Fibroblast of the conjunctiva (primary cell): ENCODE measurements at regions not wholly inside any gene's neighbourhood (a gene's known extent, or its start where the extent isn't known, plus 50 kb on each side); places are given as distances from the start of the nearest gene placed in this dataset.
"Not testable (repeated sequence)": the region's sequence is repeated elsewhere in the genome, so short reads cannot be mapped to it uniquely, and the experiment has no call there.

ENCODE experiments used
- DNase-seq: peaks from one replicate; pipeline ENCODE4 v3.0.0-alpha.2; 2010; ENCODE audit warnings: low read depth

DNA sequence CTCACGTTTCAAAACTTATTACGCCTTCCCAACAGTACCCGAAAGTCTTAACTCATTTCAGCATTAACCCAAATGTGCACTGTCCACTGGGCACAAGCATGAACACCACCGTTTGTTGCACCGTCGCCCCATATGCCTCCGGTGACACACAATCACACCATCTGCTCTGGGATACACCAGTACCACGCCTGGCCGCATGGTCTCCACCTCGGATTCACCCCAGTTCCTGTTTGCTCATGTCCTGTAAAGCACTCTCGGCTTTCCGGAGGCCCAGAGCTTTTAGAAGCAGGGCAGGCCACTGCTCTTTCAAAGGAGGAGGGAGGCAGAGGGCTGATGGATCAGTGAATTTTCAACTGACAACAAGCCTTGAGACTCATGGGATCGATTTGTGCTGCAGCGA is 1570.0 kb upstream of the DEFB115 start:
- no peak for DNase-seq

DNA sequence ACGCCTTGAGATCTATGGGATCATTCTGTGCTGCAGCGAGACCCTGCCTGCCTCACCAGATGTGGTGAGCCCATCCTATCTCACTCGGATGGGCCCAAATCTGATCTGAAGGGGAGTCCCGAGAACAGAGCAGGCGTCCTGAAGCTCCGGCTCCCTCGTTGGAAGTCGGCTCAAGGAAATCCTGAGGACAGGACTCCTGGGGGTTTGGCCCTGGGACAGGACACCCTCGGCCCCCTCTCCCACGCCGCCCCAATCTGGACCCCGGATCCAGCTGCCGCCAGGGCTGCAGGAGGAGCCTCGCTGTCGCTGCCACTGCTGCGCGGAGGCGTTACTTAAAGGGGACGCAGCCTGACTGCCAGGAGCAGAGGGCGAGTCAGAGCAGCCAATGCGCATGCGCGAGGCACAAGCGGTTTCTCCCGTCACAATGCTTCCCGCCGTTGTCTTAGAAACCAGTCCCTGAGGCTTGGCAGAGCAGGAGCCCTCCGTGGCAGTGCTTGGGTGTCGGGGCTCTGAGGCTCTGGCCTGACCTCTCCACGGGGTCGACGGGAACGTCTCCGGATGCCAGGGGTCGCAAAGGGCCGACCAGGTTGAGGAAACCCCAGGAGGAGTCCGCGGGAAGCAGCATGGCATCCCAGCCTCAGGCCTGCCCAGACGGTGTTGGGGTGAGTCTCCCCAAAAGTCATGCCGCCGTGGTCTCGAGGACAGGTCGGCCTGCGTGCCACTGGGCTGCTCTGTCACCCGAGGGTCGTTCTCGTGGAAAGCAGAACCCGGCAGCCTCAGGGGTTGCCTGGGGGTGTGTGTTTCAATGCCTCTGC is 1567.8 kb upstream of the DEFB115 start:
- no peak for DNase-seq

DNA sequence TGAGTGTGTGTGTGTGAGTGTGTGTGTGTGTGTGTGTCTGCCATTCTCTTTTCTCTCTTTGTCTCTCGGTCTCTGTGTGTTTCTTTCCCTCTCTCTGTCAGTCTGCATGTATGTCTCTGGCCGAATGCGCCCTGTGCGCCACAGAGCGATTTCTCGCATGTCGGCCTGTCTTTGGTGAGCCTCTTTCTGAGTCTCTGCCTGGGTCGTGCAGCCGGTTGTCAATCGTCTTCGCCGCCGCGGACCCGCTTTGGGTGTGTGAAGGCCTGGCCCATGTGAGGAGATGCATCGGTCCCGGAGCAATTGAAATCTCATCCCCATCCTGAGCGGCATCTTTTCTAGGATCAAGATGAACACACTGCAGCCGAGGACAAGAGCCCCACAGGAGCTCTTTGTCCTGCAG is 1567.2 kb upstream of the DEFB115 start:
- DNase-seq, result no peak

DNA sequence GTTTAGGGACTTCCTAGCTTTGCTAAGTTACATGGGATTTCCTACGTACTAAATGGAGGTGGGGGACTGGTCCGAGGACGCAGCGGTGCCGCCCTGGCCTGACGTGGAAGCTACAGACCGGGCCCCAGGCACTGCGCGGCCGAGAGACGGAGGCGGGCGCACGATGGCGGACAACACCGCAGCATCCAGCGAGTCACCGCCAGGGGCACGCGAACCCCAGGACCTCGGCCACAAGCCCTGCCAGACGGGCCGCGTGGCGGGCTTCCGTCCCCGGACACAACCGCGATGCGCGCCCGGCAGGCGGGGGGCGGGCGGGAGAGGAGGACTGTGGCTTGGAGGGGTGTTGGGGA is 1516.9 kb upstream of the DEFB115 start:
- no peak for DNase-seq

DNA sequence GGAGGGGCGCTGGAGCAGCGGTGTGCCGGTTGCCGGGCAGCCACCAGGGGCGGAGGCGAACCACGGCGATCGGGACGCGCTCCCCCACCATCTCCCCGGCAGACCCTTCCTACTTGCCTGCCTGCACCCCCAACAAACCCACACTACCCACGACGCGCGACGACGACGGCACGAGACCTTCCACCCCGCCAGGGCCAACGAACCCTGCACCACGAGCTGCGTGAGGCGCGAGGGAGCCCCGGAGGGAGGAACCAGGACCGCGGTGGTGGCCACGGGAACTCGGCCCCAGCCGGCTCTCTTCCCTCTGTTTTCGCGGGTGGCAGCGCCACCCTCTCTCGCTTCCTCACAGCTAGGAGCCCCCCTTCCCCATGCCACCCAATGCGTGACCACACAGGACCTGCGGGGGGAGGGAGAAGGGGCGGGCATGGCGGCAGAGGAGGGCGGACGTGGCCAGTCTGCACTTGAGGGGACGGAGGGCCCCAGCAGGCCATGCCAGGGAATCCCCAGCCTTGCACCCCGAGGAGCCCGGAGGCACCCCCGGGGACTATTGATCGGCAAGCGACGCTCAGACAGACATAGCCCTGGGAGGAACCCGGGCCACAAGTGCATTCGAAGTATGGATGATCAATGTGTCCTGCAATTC is 1516.4 kb upstream of the DEFB115 start:
- no peak for DNase-seq

DNA sequence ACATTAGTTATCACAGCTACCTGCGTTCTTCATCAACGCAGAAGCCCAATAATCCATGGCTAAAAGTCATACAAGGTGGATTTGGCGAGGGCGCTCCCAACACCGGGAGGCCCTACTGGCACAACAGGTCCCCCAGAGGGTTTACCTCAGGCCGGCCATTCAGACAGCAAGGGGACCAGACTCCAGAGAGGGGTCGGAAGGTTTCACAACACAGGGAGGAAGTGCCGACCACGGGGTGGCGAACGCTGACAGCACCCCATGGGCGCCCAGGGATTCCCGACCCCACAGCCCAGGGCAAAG is 1515.9 kb upstream of the DEFB115 start:
- DNase-seq, result no peak

DNA sequence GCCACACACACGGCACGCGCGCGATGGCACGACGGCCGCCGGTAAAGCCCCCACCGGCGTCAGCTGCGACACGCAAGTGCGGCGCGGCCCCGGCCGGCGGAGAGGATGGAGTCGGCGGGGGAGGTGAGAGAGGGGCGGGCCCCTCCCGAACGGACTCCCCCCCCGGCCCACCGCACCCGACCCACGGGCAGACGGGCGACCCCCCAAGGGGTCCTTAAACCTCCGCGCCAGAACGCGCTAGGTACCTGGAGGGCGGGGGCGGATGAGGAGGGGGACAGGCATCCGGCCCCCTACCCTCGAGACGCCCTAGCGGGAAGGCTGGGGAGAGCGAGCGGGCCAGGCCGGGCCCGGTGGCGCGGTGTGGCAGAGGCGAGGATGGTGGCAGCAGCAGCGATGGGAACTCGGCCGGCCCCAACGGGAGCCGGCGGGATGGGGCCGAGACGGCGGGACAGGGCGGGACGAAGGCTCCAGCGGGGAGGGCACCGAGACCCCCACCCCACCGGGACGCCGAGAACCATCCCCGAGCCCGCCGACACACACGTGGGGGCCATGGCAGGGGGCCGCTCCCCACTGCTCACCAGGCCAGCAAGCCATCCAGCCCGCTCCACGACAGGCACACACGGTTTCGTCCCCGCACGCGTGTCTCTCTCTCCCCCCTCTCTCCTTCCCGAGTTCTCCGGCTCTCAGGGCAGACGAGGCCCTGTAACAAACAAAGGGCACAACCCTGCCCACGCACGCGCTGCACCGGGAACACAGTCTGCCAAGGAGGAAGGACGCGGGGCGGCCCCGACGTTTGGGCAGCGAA is 1515.4 kb upstream of the DEFB115 start:
- DNase-seq, result no peak

DNA sequence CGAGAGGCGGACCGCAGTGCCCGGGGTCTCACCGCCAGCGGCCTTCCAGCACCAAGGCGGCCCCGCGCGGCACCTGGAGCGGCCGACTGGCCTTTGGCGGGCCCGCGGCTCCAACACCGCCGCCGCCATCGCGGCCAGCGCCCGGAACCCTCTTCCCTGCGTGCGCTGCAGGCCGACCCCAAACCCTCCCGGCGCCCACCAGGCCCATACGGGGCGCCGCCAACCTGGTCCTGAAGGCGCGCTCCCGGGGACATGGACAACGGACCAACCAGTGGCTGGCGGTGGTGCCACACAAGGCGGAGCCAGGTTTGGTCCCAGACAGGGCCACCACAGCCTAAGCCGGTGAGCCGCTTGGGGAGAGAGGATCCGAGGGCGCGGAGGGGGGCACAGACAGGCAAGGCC is 1514.8 kb upstream of the DEFB115 start:
- DNase-seq, result no peak

DNA sequence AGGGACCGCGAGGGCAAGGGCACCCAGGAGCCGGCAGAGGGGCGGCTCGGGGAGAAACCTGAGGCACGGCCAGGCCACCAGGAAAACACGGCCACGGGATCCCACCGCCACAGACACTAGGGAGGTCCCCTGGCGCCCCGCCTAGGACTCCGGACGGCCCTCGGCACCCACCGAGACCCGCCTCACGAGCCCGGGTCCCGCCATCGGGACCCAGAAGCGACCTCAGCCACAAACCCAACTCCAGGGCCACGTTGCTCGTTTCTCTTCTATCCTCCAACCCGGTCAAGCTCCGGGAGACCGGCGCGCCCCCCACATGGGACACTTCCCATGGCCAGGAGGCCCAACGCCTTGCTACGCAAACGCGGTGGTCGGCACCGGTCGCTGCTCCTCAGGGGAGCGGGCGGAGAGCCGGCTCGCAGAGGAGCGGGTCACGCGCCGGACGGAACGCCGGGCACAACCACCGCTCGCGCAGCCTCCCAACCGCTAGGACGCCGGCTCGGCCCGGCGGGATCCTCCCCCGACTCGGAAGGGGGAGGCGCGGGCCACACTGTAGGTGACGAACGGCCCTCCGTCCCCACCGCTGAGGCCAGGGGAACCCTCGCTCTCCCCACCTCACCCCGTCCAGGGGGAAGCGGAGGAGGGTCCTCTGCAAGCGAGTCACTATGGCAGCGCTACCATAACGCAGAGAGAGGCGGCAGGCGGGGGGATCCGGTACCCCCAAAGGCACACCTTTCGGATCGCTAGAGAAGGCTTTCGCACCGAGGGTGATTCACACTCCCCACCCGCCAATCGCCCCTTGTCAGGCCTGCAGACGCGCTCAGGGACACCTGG is 1514.1 kb upstream of the DEFB115 start:
- DNase-seq, result no peak

DNA sequence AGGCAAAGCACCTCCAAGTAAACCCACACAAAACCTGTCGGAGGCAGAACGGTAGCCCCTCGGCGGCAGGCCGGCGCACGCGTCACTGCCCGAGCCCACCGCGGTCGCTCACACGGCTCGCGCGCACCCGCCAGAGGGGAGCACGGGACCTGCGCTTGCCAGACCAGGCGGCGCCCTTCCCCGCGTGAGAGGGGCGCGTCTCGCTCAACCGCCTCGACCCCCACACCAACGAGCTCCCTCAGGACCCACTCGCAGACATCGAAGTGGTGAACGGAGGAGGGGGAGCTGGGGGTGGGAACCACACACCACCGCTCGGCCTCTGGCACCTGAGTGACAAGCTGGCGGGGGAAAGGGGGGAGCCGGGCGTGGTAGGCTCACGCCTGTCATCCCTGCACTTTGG is 1513.4 kb upstream of the DEFB115 start:
- DNase-seq, result no peak

DNA sequence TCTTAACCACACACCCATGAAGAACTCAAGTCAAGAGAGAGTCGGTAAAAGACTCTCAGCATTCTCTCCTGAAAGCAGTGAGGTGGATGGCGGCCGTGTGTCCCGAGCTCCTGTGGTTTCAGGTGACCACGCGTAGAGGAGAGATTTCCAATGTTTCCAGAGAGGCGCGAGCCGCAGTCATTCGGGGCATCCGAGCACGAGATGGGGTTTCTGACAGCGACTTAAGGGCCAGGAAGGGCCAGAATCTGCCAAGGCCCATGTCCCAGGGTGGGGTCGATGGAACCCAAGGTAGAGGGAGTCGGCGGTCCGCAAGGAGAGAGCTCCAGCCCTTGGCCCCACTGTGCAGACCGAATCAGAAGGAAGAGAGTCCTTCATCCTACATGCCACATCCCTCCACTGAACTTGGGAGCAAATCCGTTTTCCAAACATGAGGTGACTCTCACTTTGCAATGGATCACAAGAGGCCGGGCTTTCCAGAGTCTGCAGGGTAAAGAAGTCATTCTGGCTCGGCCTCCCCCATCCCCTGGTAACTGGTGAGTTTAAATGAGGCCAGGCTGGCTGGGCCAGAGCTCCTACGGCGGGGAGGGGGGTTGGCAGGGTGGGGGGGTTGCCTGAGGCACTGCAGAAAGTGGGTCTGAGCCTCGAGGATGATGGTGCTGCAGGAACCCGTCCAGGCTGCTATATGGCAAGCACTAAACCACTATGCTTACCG is 1511.8 kb upstream of the DEFB115 start:
- DNase-seq, result not testable (repeated sequence)

DNA sequence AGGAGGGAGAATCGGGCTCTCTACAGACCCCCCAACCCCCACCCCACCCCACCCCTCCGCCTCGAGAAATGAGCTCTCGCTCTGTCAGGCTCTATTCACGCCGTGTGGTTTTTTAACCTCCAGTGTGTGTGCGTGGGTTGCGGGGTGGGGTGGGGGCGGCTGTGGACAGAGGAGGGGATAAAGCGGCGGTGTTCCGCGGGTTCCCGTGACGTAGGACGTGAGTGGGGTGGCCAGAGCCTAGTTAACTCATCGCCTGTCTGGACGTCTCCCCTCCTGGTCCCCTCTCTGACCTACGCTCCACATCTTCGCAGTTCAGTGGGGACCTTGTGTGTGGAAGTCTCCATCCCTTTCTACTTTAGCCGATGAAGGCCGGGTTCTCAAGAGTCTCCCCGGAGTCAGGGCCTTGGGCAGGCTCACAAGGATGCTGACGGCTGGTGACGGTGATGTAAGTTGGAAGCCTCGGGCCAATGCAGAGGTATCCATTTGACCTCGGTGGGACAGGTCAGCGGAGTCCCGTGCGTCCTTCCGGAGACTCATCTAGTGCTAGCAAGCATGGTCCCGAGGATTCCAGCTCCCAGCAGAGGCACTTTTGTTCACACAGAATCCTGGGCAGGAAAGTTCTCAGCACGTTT is 1507.1 kb upstream of the DEFB115 start:
- no peak for DNase-seq

DNA sequence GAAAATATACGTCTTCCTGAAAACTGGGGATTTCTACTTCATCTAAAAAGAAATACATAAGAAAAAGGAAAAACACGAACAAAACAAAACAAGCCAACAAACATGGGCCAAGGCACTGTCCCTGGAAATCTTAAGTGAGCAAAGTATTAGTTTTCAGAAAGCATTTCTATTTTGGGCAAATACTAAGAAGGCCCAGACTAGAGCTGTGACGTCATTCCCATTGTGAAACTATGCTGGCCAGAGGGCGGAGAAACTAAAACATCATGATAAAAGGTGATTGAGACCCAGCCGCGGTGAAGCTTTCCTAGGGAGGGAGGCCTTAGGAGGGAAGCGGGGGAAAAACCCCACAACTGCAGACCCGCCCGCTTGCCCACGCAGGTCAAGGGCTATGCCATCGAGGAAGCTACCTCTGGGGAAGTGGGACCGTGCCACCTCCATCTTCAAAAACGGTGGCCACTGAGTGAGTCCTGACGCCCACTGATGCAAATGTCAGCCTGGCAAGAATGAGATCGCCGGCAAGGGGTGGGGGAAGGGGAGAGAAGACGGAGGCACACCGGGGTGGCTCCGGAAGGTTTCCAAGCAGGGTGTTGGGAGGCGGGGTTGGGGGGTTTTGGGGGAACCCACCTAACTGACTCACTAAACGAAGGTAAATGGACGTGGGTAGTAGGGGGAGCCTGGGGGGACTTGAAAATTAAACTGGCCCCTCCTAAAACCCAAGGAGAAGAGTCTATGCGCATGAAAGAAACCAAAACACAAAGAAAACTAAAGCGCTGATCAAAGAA is 1504.6 kb upstream of the DEFB115 start:
- DNase-seq, result not testable (repeated sequence)

DNA sequence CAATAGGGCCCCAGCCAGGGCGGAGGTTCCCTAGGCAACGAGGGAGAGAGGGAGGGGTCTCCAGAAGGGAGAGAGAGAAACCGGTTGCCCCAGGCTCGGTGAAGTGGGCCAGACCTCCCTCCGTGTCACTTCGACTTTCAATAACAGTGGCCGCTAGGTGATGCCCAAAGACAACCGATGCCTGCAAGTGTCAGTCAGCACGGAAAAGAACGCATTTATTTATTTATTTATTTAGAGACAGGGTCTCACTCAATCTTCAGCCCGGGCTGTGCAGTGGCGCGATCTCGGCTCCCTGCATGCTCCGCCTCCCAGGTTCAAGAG is 1504.1 kb upstream of the DEFB115 start:
- DNase-seq, result not testable (repeated sequence)

DNA sequence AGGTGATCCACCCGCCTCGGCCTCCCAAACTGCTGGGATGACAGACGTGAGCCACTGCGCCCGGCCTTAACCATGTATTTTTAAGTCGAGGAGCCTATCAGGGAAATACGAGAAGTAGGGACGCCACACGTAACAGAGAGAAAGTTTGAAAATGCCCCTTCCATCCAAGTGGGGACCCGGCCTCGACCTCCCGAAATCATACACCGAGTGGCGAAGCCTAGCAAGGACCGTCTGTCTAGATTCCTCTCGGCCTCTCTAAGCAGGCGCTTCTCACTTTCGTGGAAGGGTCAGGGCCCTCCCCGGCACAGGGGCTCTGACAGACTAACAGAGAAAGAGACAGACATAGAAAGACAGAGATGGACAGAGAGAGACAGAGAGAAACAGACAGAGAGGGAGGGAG is 1503.6 kb upstream of the DEFB115 start:
- DNase-seq, result not testable (repeated sequence)

DNA sequence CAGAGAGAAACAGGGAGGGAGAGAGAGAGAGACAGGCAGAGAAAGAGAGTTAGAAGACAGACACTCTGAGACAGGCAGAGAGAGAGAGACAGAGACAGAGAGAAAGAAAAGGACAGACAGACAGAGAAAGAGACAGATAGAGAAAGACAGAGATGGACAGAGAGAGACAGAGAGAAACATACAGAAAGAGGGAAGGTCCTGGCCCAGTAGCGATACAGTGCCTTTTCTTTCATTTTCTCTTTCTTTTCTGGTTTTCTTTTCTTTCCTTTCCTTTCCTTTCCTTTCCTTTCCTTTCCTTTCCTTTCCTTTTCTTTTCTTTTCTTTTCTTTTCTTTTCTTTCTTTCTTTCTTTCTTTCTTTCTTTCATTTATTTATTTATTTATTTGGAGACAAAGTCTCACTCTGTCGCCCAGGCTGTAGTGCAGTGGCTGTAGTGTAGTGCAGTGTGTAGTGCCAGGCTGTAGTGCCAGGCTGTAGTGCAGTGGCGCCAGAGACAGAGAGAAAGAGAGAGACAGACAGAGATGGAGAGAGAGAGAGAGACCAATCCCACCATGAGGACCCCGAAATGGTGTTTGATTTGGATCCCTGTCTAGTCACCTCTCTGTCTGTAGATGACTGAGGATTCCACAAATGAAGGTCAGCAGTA is 1501.5 kb upstream of the DEFB115 start:
- DNase-seq, result not testable (repeated sequence)

DNA sequence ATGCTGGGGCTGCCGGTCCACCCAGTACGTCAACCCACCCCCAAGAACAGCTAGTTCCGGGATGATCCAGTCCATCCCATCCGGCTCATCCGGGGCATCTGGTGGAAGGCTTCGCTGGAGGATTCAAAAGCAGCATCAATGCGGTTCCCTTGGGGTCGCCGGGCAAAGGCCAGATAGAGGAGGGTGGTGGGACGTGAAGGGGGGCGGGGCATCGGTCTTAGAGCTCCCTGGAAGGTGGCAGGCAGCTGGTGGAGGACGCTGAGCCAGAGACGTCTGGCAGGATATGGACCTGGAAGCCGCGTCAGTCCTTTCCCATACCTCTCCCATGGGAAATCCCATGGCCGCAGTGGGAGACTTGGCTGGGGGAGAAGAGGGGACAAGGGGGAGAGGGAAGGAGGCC is 1500.8 kb upstream of the DEFB115 start:
- DNase-seq, result no peak

DNA sequence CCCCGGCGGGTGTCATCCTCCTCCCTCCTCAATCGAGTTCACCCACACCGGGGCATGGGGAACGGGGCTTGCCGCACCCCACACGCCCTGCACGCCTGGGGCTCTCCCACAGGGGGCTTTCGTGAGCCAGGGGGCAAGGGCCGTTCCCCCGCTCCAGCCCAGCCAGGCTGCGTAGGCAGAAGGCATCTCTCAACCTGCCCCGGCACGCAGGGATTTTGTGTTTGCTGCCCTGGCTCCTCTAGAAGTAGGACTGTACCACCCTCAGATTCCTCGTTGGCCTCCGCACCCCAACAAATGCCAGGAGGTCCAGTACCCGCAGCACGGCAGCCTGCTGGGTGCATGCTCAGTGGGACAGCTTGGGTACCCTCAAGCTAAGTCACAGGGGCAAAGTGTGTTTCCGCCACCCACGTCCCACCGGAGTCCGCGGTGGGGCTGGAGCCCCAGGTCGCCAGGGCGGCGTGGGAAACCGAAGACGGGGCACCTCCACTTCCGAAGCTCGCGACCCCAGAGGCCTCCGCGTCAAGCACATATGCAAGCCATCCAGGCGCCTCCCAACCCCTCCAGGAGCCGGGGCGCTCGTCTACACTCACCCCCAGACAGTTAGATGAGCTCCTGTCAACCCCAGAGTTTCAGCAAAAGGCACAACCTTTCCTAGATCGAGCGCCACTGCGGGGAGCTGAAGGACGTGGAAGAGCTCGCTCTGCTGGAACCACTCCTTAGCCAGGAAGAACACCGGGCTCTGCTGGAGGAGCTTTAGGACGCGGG is 1495.7 kb upstream of the DEFB115 start:
- not testable (repeated sequence) for DNase-seq

DNA sequence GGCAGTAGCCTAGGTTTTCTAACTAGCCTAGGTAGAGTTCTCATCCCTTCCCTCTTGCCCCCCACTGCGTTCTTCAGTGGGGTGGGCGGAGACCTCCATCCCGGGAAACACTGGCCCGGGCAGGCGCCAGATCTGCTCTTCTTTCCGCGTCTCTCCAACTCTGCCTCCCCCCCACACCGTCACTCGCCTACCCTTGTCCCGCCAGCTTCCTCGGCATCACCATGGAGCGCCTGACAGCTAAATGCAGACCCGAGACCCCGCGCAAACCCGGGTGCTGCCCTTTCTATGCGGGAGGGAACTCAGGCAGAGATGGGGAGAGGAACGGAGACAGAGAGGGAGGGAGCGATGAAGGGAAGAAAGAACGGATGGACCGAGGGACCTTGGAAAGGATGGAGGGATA is 1494.8 kb upstream of the DEFB115 start:
- no peak for DNase-seq
